HL-60/S4 treated with retinoic acid at 250 ng/mL for 4 days and 3 days (cell line): ENCODE measurements at regions not wholly inside any gene's neighbourhood (a gene's known extent, or its start where the extent isn't known, plus 50 kb on each side); places are given as distances from the start of the nearest gene placed in this dataset.
"Not testable (repeated sequence)": the region's sequence is repeated elsewhere in the genome, so short reads cannot be mapped to it uniquely, and the experiment has no call there.

Source experiments
- in situ Hi-C: fragments of 300-500 bp; cut with MboI; formaldehyde crosslinking; loops from 2 replicates; pipeline ENCODE4 v1.7.0; 2022; ENCODE audit warnings: low sequenced_read_pairs

DNA sequence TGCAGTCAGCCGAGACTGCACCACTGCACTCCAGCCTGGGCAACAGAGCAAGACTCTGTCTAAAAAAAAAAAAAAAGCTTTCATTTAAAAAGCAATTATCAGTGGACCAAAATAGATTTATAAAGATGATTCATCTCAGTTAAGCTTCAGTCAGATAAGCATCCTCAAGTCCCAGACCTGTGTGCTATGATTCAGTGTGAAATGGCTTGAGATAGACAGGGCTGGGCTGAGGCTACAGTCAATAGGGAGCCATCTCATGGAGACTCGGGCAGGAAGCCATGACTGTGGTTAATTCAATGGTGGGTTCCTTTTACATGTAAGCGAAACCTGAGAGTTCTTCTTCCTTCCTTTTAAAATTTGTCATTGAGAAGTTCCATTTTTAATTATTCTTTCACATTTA lies 276.0 kb downstream of the TFAP2A start:
- in situ Hi-C loops, result no loop called here

DNA sequence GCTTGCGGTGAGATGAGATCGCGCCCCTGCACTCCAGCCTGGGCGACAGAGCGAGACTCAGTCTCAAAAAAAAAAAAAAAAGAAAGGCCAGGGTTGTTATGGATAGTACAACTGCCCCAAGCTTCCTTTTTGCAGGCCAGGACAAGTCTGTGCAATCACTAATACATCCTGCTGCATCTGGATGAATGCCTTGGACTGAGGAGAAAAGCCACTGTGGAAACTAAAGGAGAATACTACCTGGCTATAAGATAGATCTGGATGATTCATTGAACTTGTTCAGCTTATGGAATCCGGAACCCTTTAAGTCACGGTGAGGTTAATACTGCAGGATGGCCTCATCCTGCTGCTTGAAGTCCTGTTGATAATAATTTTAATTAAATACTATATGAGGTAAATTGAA lies 278.2 kb downstream of the TFAP2A start:
- in situ Hi-C loops, result no loop called here

DNA sequence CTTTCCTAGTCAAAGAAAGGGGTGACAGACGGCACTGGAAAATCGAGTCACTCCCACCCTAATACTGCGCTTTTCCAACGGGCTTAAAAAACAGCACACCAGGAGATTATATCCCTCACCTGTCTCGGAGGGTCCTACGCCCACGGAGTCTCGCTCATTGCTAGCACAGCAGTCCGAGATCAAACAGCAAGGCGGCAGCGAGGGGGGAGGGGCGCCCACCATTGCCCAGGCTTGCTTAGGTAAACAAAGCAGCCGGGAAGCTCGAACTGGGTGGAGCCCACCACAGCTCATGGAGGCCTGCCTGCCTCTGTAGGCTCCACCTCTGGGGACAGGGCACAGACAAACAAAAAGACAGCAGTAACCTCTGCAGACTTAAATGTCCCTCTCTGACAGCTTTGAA lies 280.7 kb downstream of the TFAP2A start:
- in situ Hi-C loops, result not testable (repeated sequence)

DNA sequence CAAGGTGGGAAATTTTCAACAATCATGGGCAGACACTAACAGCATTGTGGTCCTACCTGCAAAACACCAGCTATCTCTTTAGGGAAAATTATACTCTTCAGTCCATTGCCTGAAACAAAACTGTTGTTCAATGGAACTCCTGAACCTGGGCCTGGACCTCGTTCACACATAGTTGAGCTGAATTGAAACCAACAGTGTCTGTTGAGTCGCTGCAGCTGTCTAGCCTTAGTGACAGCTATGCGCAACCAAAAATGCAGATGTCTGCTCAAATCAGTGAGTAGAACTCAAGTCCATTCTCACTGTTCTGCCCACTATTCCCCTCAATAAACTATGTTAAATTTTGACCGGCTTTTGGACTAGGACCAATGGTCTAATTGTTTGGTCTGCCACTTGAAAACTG lies 286.2 kb downstream of the TFAP2A start:
- in situ Hi-C loops, result no loop called here

DNA sequence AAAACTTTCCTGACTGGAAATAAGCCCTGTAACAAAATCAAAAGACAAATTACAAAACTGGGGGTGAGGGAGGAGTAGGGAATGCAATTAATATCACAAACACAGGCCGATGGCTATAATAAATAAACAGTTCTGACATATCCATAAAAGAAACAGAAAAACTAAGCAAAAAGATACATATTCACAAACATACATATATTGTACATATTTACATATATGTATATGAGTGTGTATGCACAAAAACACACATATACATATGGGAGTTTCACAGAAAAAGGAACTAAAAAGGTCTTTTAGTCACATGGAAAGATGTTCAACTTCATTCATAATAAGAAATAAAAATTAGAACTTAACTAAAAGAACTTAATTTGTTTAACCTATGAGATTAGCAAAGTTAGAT lies 292.7 kb downstream of the TFAP2A start:
- in situ Hi-C loops, result no loop called here

DNA sequence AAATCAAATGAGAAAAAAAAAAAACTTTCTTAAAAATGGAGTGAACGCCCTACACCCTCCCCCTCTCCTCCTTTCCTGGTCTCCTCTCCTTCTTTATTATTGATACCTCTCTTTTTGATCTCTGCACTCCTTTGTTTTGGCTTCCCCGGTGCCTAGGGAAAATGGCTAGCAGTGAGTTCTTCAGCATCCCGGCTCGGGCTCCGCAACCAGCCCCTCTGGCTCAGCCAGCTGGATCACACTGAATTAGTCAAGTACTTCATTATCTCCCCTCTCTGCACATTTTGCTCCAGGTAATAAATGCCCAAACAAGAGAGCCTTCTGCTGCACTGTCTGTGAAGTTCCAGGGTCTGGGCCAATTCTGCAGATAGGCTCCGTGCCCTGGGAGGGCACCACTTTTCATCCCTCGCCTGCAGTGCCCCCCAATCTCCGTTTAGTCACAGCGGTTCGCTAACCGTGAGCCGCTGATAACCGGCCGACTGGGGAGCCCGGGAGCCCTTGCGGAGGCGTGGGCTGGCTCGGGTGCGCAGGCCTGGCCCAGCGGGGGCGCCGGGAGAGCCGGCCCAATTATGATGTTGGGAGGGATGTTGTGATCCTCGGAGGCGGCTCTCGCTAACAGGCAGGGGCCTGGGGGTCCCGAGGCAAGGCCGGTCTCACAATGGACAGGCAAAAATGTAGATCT lies 301.9 kb downstream of the TFAP2A start:
- in situ Hi-C loops, result no loop called here

DNA sequence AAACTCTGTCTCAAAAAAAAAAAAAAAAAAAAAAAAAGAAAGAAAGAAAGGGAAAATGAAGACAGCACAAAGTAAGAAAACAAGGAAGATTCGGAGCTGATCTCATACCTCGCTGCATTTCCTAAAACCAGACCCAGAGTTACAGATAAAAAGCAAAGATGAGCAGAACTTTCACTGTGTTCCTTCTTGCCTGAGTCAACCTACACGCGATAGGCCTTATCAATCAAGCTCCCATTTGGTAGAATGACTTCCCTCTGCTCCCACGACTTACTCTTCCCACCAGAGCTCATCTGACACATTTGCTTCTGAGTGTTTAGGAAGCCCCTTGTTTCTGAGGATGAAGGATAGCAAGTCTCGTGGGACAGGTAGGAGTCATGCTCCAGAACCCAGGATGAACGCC lies 302.9 kb downstream of the TFAP2A start:
- in situ Hi-C loops, result no loop called here

DNA sequence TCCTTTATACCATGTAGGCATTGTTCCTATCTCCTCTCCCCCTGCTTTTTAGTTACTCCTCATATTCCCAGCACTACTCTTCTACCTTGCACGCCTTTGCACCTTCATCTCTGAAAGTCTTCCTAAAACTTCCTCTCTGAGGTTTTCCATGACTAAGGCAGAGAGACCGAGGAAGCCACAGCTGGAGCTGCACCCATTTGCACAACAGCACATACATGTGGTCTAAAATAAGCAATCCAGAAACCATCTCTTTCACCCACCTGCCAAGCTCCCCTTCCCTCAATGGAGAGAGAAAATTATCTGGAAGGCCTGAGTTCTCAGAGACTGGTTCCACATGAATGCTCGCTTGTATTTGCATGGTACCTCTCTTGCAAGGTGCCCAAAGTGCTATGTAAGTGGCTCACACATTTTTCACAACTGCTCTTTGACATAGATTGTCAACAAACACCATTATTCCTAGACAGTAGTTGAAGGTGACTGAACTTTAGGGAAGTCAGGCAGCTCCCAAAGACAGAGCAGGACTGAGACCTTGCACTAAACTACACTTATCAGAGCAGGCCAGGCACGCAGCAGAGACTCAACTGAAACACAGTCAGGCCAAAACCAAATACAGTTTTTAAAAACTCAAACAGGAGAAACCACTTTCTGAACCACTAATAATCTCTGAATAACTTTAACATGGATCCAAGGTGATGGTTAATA lies 313.2 kb downstream of the TFAP2A start:
- in situ Hi-C loops, result no loop called here

DNA sequence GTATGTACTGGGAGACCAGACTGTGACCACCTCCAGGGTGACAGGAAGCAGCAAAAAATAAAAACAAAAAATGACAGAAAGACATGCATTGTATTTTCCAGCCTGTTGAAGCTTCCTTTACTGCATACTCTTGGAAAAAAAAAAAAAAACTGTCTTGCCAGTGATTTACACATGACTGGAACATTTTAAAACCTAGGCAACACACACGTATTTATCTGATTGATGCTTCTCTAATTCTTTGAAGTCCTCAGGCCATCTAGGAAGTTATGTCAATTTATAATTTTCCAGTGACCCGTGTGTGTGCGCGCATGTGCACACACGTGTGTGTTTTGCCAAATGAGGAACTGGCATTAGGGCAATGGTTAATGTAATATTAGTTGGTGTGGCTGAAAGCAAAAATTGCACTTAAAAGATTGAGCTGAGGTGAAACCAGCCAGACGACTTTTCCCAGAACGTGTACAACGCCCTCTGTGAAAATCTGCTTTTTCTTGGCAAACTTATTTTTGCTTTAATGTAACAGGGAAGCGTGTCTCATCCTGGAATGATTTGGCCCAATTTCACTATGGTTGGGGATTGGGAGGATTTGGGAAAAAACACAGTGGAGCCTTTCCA lies 315.2 kb downstream of the TFAP2A start:
- in situ Hi-C loops, result no loop called here

DNA sequence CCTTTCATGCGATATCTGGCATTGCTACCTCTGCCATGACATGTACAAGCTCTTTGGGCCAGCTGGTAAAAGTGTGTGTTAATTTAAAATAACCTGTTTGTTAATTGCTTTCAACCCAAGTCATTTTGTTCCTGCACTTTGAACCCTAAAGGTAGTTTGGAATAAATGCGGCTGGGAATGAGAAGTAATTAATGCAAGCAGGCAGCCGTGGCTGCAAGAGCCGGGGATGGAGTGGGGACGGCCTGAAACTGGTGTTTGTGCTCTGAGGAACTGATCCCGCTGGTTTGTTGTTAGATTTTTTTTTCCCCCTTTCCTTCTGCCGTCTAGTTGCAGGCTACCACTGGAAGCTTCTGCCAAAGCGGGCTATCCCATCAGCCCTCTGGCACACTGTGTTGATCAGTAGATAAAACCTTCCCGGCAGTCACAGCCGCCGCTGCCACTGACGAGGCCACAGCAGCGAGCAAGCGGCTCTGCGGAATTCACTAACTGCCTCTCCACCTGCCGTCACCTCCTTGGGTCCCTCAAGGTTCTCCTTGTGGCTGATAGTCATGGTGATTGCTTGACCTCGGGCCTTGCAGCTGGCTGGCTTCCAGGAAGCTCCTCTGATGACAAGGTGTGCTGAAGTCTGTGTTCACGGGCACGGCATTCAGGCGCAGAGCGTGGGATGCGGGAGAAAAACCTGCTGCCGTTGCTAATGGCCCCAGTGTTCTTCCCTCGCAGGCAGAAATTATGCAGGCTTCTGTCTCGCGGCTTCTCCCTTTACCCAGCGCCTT lies 315.9 kb downstream of the TFAP2A start:
- in situ Hi-C loops, result no loop called here

DNA sequence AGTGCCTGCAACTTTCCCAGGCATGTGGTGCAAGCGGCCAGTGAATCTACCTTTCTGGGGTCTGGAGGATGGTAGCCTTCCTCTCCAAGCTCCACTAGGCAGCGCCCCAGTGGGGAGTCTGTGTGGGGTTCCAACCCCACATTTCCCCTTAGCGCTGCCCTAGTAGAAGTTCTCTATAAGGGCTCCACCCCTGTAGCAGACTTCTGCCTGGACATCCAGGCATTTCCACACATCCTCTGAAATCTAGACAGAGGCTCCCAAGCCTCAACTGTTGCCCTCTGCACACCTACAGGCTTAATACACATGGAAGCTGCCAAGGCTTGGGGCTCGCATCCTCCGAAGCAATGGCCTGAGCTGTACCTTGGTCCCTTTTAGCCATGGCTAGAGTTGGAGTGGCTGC lies 321.6 kb downstream of the TFAP2A start:
- in situ Hi-C loops, result no loop called here

DNA sequence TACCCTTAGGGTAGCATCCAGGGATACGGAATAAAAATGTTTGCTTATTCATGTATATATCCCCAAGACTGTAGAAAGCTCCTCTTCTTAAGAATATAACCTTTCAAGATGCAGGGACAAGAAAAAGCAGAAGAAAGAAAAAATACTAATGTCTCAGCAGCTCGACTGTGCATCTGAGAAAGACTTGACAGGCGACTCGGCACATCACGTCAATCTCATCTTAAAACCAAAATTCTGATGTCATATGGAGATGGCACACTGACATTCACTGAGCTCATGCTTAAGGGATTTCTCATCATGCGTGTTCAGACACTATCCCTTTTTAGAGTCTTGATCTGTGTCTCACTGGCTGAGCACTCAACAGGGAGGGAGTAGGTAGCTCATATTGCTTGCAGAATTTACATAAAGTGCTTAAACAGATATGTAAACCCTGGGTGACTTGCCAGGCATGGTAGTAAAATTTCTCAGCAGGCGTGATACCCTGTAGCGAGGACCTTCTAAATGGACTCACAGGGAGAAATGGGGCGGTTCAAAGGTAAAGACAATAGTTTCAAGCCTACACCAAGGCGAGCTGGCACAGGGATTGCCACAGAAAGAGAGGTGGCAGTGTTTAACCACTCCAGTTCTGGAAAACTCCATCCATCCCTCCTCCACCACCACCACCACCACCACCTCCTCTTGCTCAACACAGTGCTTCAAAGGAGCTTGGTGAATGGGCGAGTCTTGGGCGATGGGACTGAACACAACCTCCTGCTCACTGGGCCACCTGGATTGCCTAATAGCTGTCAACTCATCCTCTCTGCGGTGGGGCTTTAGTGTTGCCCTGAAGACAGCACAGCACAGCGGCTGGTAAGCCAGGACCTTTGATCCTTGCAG lies 330.5 kb downstream of the TFAP2A start:
- in situ Hi-C loops, result no loop called here

DNA sequence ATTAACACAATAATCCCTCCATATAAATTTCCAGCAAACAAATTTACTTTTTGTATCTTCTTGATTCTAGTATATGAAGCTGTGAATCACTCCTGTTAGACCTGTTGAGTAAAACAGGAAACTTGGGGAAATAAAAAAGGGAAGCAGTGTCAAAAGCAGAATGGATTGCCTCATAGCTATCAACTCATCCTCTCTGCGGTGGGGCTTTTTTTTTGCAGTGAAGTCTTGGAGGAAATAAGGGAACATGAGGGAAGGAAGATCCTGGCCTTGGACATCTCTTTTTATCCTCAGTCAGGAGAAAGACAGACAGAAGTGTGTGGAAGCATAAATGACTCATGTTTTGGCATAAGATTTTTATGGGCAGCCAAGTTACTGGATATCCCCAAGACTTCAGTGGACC lies 332.5 kb downstream of the TFAP2A start:
- in situ Hi-C loops, result no loop called here

DNA sequence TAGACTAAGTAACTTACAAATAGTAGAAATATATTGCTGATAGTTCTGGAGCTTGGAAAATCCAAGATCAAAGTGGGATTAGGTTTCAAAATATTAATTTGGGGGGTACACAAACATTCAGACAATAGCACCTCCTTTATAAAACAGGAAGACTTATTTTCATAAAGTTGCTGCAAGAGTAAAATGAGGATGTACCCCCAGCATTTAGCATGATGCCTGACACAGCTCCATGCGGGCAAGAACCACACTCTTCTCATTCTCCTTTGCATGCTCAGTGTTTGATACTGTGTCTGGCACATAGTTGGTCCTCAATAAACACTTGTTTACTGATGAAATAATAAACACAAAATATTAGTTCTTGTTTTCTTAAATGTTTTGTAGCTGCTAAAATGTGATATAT lies 332.9 kb downstream of the TFAP2A start:
- in situ Hi-C loops, result no loop called here

DNA sequence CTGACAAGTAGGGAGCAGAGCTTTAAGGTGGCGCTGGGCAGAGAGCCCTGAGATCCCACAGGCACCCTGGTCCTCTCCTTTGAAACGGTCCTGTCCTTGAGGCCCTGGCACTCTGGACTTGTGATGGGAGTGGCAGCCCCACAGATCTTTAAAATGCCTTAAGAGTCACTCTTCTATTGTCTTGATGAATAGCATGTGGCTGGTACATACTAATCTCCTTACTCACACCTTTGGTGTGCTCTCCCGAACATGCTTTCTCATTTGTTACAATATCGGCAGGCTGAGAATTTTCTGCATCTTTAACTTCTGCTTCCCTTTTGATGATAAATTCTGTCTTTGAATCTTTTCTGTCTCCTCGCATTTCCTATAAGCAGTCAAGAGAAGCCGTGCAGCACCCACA lies 333.8 kb downstream of the TFAP2A start:
- in situ Hi-C loops, result no loop called here

DNA sequence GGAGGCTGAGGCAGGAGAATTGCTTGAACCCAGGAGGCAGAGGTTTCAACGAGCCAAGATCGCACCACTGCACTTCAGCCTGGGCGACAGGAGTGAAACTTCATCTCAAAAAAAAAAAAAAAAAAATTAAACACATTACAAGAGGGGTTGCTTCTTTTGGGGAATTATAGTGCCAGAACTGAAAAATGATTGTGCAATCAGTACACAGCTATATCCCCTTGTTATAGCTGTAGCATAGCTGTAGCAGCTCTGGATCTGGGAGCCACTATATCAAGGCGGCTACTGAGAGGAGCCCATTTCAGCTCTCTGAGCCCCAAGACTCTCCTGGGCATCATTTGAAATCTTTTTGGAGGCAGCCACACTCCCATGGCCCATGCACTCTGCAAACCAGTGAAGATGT lies 334.3 kb downstream of the TFAP2A start:
- in situ Hi-C loops, result no loop called here

DNA sequence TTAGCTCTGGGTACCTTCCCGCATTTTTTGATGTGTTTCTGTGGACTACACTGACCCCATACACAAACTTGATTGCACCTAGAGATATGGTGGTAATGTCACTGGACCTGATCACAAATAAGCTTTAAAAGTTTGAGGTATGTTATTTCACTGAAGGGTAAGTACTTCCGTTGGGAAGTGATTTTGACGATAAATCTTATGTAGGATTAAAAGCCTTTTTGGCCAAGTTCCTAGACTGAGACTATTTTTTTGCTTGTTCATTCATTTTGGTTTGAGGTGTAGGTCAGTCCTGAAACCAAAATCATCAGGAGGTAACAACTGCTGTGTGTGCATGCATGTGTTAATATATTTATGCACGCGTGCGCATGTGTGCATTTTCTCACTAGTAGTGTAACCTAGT lies 336.3 kb downstream of the TFAP2A start:
- in situ Hi-C loops, result no loop called here

DNA sequence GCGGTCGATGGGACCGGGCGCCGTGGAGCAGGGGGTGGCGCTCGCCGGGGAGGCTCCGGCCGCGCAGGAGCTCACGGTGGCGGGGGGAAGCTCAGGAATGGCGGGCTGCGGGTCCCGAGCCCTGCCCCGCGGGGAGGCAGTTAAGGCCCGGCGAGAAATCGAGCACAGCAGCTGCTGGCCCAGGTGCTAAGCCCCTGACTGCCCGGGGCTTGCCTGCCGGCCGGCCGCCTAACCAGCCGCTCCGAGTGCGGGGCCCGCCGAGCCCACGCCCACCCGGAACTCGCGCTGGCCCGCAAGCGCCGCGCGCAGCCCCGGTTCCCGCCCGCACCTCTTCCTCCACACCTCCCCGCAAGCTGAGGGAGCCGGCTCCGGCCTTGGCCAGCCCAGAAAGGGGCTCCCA lies 340.1 kb downstream of the TFAP2A start:
- in situ Hi-C loops, result not testable (repeated sequence)

DNA sequence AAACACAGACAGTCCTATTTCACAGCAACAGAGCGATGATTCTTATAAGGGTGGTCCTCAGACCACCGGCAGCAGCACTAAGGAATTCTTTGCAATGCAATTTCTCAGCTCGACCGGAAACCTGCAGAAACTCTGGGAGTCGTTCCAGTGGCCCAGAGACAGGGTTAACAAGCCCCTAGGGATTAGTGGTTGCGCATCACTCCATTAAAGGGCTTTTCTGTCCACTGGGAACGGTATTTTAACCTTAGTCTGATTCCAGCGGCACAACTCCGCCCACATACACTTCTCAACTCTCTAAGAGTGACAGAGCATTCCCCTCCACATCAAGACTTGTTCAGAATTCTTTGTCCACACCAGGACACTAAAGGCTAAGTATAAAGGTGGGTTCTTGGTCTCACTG lies 341.5 kb downstream of the TFAP2A start:
- in situ Hi-C loops, result no loop called here

DNA sequence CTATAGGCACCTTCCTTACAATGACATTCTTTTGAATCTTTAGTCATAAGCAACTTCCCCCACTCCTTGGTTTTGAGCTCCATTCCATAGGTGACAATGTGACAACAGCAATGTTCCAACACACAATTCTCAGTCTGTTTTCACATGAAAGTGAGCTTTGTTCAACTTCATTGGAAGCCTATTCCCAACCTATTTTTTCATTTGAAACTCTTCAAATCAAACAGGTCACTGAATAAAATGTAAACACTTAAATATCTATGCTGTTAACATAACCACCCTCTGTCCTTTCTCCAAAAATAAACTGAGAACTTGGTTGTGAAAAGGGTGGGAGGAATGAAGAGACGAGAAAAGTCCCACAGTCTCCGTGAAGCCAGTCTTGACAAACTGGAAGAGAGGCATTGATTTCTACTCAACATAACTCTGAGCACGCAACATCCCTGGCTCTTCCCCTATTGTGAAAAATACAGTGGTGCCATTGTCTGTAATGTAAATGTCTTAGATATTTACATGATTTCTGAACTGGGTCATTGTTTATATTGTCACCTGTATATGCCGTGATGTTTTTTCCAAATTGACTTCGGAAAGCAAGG lies 343.1 kb downstream of the TFAP2A start:
- in situ Hi-C loops, result no loop called here
